LNCaP clone FGC (cell line): ENCODE measurements at regions not wholly inside any gene's neighbourhood (a gene's known extent, or its start where the extent isn't known, plus 50 kb on each side); places are given as distances from the start of the nearest gene placed in this dataset.

Experiments used
- DNase-seq: peaks from one replicate; pipeline ENCODE4 v3.0.0-alpha.2; 2011; ENCODE audit warnings: low read depth
- H3K4me3 ChIP-seq: 2 replicates; pipeline ENCODE4 v1.5.1; 2011; ENCODE audit warnings: mild to moderate bottlenecking, low read depth, low read length, control low read depth
- CTCF ChIP-seq: IDR thresholded peaks from 2 replicates; pipeline ENCODE4 v1.5.1; 2012; ENCODE audit warnings: mild to moderate bottlenecking; ENCODE audit not compliant: control insufficient read depth, insufficient read depth; ENCODE audit errors: extremely low read depth

DNA sequence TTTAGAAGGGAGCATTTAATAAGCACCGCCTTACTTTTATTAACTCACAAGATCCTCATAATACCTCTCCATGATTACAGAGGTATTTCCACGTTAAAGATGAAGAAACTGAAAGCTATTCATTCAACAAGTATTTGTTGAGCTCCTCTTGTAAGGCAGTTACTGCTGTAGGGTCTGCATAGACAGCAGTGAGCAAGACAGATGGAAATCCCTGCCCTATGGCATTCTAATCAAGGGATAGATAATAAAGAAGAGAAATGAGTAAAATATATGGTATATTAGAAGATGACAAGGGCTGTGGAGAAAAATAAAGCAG lies 77.8 kb upstream of the CTNNBL1 start:
- DNase-seq: no peak
- TF ChIP-seq CTCF: no peak
- no peak overlapping the region for H3K4me3 ChIP-seq

DNA sequence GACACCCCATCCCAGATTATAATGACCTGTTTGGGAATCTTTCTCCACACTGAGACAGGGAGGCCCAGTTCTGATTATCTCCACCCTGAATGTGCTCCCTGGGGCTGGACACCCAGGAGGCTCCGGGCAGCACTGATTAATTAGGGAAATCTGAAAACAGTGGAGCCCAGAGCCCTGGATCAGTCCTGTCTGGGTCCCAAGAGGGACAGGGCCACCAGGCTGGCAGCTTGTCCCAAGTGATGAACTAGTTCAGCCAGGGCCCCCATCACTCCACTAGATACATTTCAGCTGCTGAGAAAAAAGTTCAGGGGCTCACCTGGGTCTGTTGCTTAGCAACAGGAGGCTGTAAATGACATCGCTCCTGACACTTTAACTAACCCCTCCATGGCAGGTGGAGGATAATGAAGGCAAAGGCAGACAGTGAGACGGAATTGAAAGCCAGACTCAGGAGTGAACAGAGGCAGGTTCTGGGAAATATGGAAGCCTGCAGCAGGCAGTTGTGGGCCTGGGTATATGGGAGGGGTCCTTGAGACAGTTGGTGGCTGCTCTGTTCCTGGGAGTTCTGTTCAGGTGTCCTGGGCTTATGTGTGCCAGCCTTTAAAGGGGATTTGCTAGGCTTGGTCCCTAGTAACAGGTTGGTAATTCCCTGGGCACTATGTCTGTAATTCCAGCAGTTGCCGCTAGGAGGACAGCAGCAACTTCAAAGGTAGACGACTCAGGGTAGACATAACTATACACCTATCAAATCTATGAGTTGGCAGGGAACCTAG lies 78.3 kb upstream of the CTNNBL1 start:
- peak; percentile 67 for TF ChIP-seq CTCF
- H3K4me3 ChIP-seq: no peak overlapping the region
- peak; percentile 4 for DNase-seq

DNA sequence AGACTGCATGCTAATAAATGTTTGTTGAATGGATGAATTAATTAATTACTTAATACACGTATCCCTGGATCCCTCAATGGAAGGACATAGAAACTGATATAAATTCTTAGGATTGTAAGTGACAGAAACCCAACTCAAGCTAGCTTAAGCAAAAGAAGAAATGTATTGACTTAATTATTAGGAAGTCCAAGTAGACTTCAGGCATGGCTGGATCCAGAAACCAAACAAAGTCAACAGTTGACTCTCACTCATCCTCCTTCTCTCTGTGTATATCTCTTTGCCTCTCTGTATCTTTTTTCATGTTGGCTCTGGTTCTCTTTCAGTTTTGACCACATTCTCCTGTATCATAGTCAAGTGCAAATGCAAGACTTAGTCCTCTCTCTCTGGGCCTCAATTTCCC lies 82.0 kb upstream of the CTNNBL1 start:
- H3K4me3 ChIP-seq: no peak overlapping the region
- no peak for TF ChIP-seq CTCF
- DNase-seq: no peak

GRCh38 chr20:37611346-37611745 lies 82.5 kb upstream of the CTNNBL1 start:
- DNase-seq: no peak
- TF ChIP-seq CTCF: no peak
- no peak overlapping the region for H3K4me3 ChIP-seq

GRCh38 chr20:37610203-37610798 lies 82.6 kb upstream of the BLCAP start:
- no peak for DNase-seq
- no peak overlapping the region for H3K4me3 ChIP-seq
- TF ChIP-seq CTCF: no peak

DNA sequence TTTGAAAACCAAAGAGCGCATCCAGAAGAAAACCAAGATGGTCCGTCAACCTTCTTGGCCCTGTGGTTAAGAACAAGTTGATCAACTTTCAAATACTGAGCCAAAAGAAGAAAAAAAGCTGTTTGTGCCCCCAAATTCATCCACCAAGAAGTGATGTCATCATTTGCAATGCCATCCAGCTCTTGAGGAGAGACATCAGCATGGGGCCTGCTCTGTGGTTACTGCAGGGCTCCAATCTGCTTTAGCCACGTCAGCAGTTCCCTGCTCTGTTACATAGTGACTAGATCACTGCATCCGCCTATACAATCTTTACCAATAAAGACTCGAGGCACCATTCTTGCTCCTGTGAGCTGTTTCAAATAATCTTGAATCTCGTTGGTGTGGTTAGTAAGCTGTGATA lies 75.0 kb upstream of the BLCAP start:
- no peak for DNase-seq
- H3K4me3 ChIP-seq: no peak overlapping the region
- TF ChIP-seq CTCF: no peak

DNA sequence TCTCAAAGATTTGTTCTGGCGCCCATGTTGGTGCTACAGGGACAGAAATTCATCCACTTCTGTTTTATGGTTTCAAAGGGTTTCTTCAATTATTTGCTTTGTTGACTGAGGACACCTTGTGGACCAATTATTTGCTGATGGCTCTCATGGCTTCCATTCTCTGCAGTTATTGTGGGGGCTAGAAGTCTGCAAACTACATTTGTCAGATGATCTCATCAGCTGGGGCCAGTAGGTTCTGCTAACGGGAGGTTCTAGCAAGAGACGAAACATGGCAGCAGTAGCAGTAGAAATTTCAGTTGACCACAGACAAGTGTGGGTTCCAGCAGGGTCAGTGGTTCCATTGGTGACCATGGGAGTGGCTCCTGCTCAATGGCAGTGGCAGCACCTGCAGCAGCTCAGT lies 72.8 kb upstream of the BLCAP start:
- no peak for TF ChIP-seq CTCF
- no peak overlapping the region for H3K4me3 ChIP-seq
- DNase-seq: no peak
